K562 (cell line): ENCODE measurements at regions not wholly inside any gene's neighbourhood (a gene's known extent, or its start where the extent isn't known, plus 50 kb on each side); places are given as distances from the start of the nearest gene placed in this dataset.

Source experiments
- ATAC-seq: fragments of 200-7000 bp; cut with Tn5 transposase; 3 replicates; pipeline ENCODE4 v1.9.1; 2020; ENCODE audit warnings: moderate library complexity
- BruUV-seq: library from RNA; stranded (reverse); fragments of 400-500 nt; replicated peaks from 2 replicates; lab custom pipeline; 2021; lab: Mats Ljungman, UMichigan
- CTCF ChIA-PET: fragments of 300-600 bp; formaldehyde crosslinking; extraction: SDS; loops from one replicate; lab custom pipeline; 2021; ENCODE audit warnings: low intra/inter-chr PET ratio; lab: Yijun Ruan, JAX
- POLR2A ChIA-PET: fragments of 300-600, 350-650 bp; sonication (Branson Sonifier 250); formaldehyde crosslinking; extraction: SDS; loops from one replicate; lab custom pipeline; 2021; ENCODE audit warnings: antibody characterized with exemption, inconsistent platforms; lab: Yijun Ruan, JAX
- DNase-seq, 4 experiments: peaks; one replicate each; pipeline versions ENCODE4 v3.0.0 to v3.0.0-alpha.2; 2011 to 2018; ENCODE audit warnings: low spot score in 3 of 4, mixed read lengths in 3 of 4; ENCODE audit errors: extremely low read depth in 1 of 4
- FAIRE-seq: peaks from 2 replicates; lab custom pipeline; 2011; peaks lifted over from hg19 to GRCh38; lab: Jason Lieb, UNC
- H2AFZ ChIP-seq: 2 replicates; pipeline ENCODE4 v1.6.0; 2011; ENCODE audit warnings: low read depth, low read length, control low read depth, inconsistent platforms
- H3K27ac ChIP-seq: fragments of 200-600 bp; 3 replicates; pipeline ENCODE4 v1.8.0; 2011; ENCODE audit warnings: low read depth, mild to moderate bottlenecking, control low read depth, inconsistent platforms, low read length, moderate library complexity, mixed read lengths; ENCODE audit errors: extremely low read depth
- H3K27me3 ChIP-seq, 2 experiments: fragments of 300-600 bp in 1 of 2; 2 replicates in 1 of 2; 3 replicates in 1 of 2; pipeline versions ENCODE4 v1.6.0 to v1.8.0; 2011; ENCODE audit warnings: inconsistent platforms in 2 of 2, low read length in 2 of 2, mild to moderate bottlenecking in 1 of 2, mixed read lengths in 1 of 2, moderate library complexity in 1 of 2; ENCODE audit not compliant: control insufficient read depth in 2 of 2, insufficient read depth in 2 of 2
- H3K36me3 ChIP-seq: fragments of 300-600 bp; 3 replicates; pipeline ENCODE4 v1.8.0; 2011; ENCODE audit warnings: mild to moderate bottlenecking, low read length, inconsistent platforms; ENCODE audit not compliant: control insufficient read depth, insufficient read depth
- H3K4me1 ChIP-seq, 2 experiments: fragments of 200-600 bp in 1 of 2; replicated peaks in 1 of 2; 2 replicates in 1 of 2; 3 replicates in 1 of 2; pipeline versions ENCODE4 v1.5.1 to v1.8.0; 2011; ENCODE audit warnings: inconsistent platforms in 2 of 2, low read length in 2 of 2, mild to moderate bottlenecking in 1 of 2, mixed read lengths in 1 of 2, moderate library complexity in 1 of 2; ENCODE audit not compliant: control insufficient read depth in 2 of 2, insufficient read depth in 2 of 2
- H3K4me2 ChIP-seq: 2 replicates; pipeline ENCODE4 v1.6.1; 2011; ENCODE audit warnings: low read length, control low read depth, inconsistent platforms, mixed read lengths; ENCODE audit not compliant: insufficient read depth
- H3K4me3 ChIP-seq: fragments of 200-600 bp; sonication (generic), shearing (Covaris generic); 2 replicates; pipeline ENCODE4 v1.5.1; 2016; ENCODE audit warnings: control low read depth, inconsistent platforms
- H3K79me2 ChIP-seq: fragments of 200-600 bp; 3 replicates; pipeline ENCODE4 v1.8.0; 2011; ENCODE audit warnings: low read length, inconsistent platforms; ENCODE audit not compliant: control insufficient read depth, insufficient read depth
- H3K9ac ChIP-seq, 2 experiments: 2 replicates each; pipeline versions ENCODE4 v1.6.0 to v1.6.1; 2011; ENCODE audit warnings: low read depth in 2 of 2, low read length in 2 of 2, control low read depth in 1 of 2, inconsistent platforms in 1 of 2, mild to moderate bottlenecking in 1 of 2, mixed read lengths in 1 of 2; ENCODE audit not compliant: insufficient read depth in 1 of 2
- H3K9me1 ChIP-seq: one replicate; pipeline ENCODE4 v1.6.0; 2011; ENCODE audit warnings: inconsistent platforms, mild to moderate bottlenecking, low read length, moderate library complexity; ENCODE audit not compliant: control insufficient read depth, insufficient read depth
- H3K9me3 ChIP-seq: replicated peaks from 2 replicates; pipeline ENCODE4 v1.5.1; 2011; ENCODE audit warnings: low read depth, low read length, inconsistent platforms; ENCODE audit not compliant: control insufficient read depth, insufficient read depth
- H4K20me1 ChIP-seq: replicated peaks from 2 replicates; pipeline ENCODE4 v1.6.1; 2011; ENCODE audit warnings: low read length, inconsistent platforms, mixed read lengths; ENCODE audit not compliant: control insufficient read depth, insufficient read depth
- ARID3A ChIP-seq: IDR thresholded peaks from 2 replicates; pipeline ENCODE4 v1.6.1; 2012; ENCODE audit warnings: low read depth, low read length, improper control_type of control experiment, borderline replicate concordance
- CBFA2T3 ChIP-seq: fragments of 450-650 bp; IDR thresholded peaks from 2 replicates; pipeline ENCODE4 v1.6.1; 2017
- CBFB ChIP-seq: sonication (generic); formaldehyde crosslinking; IDR thresholded peaks from 2 replicates; pipeline ENCODE4 v1.4.0; 2020; ENCODE audit warnings: mild to moderate bottlenecking, missing genetic modification reagents
- EP300 ChIP-seq: IDR thresholded peaks from 2 replicates; pipeline ENCODE4 v1.6.1; 2012; ENCODE audit warnings: low read length, improper control_type of control experiment
- HEY1 ChIP-seq: fragments of 250-450 bp; sonication (Bioruptor Pico); IDR thresholded peaks from 2 replicates; pipeline ENCODE4 v1.5.0; 2020; ENCODE audit warnings: mild to moderate bottlenecking, moderate library complexity, borderline replicate concordance
- NFIC ChIP-seq: fragments of 450-650 bp; IDR thresholded peaks from 2 replicates; pipeline ENCODE4 v1.6.1; 2017; ENCODE audit warnings: mild to moderate bottlenecking, inconsistent platforms
- NFIX ChIP-seq: fragments of 250-450 bp; sonication (Bioruptor Pico); IDR thresholded peaks from 2 replicates; pipeline ENCODE4 v1.4.0; 2020; ENCODE audit warnings: low read depth, mild to moderate bottlenecking, moderate library complexity
- RBM17 ChIP-seq: fragments of 200-400 bp; formaldehyde crosslinking; IDR thresholded peaks from 2 replicates; pipeline ENCODE4 v1.6.1; 2017; ENCODE audit warnings: low read depth, mild to moderate bottlenecking, low read length, borderline replicate concordance
- RBM22 ChIP-seq: fragments of 200-400 bp; formaldehyde crosslinking; IDR thresholded peaks from 2 replicates; pipeline ENCODE4 v1.6.1; 2018; ENCODE audit warnings: low read length, low read depth; ENCODE audit not compliant: poor library complexity, severe bottlenecking
- SMAD4 ChIP-seq: fragments of 250-450 bp; sonication (Bioruptor Pico); conservative IDR thresholded peaks from 2 replicates; pipeline ENCODE4 v1.8.0; 2021; ENCODE audit warnings: inconsistent platforms, mild to moderate bottlenecking, moderate library complexity
- TAL1 ChIP-seq: fragments of 450-650 bp; IDR thresholded peaks from 2 replicates; pipeline ENCODE4 v1.6.1; 2016; ENCODE audit warnings: mild to moderate bottlenecking
- TCF3 ChIP-seq: sonication (generic); formaldehyde crosslinking; IDR thresholded peaks from 2 replicates; pipeline ENCODE4 v1.4.0; 2020; ENCODE audit warnings: mild to moderate bottlenecking, missing genetic modification reagents
- TEAD4 ChIP-seq, 2 experiments: sonication (generic) in 1 of 2; formaldehyde crosslinking in 1 of 2; IDR thresholded peaks; 2 replicates each; pipeline versions ENCODE4 v1.6.1 to v1.8.0; 2012 to 2022; ENCODE audit warnings: borderline replicate concordance in 1 of 2, inconsistent platforms in 1 of 2, low read length in 1 of 2, mild to moderate bottlenecking in 1 of 2, missing genetic modification reagents in 1 of 2
- WGBS: fragments of 100-300 bp; shearing (Covaris generic); methylation state at CpG from one replicate; pipeline ENCODE4 v1.1.6; 2016; ENCODE audit warnings: low coverage, mixed read lengths; ENCODE audit not compliant: insufficient coverage; ENCODE audit errors: missing lambda C conversion rate; 5-methylcytosine and 5-hydroxymethylcytosine counted together
- in situ Hi-C: fragments of 300-500 bp; cut with MboI; formaldehyde crosslinking; loops from 4 replicates; pipeline ENCODE4 v1.15.0; 2018; ENCODE audit warnings: inconsistent platforms, mixed read lengths
- intact Hi-C: fragments of 100-400 bp; cut with micrococcal nuclease; formaldehyde crosslinking; loops from 2 replicates; pipeline ENCODE4 v1.14.2; 2022
- TF ChIP-seq, protein P1 (sequence below): fragments of 250-450 bp; sonication (Bioruptor Pico); IDR thresholded peaks from 2 replicates; pipeline ENCODE4 v1.5.0; 2021; ENCODE audit warnings: mild to moderate bottlenecking, borderline replicate concordance

DNA sequence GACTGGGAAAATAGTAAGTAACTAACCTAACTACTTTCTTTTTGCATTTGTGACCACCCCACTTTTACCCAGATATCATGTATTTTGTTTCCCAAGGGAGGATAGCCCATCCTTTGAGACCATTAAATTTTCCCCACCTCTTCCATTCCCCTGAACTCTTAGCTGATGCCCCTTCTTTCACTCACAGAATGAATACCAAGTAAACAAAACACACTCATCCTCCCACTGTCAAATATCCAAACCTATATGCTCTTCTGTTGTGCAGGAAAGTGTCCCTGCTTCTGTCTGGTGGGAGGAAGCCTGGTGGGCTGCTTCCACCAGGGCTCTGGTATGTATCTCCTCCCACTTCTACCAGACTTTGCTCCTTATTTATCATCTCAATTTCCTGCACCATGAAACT lies 64.6 kb upstream of the PARD3B start (continued):
- TF ChIP-seq, protein P1, sequence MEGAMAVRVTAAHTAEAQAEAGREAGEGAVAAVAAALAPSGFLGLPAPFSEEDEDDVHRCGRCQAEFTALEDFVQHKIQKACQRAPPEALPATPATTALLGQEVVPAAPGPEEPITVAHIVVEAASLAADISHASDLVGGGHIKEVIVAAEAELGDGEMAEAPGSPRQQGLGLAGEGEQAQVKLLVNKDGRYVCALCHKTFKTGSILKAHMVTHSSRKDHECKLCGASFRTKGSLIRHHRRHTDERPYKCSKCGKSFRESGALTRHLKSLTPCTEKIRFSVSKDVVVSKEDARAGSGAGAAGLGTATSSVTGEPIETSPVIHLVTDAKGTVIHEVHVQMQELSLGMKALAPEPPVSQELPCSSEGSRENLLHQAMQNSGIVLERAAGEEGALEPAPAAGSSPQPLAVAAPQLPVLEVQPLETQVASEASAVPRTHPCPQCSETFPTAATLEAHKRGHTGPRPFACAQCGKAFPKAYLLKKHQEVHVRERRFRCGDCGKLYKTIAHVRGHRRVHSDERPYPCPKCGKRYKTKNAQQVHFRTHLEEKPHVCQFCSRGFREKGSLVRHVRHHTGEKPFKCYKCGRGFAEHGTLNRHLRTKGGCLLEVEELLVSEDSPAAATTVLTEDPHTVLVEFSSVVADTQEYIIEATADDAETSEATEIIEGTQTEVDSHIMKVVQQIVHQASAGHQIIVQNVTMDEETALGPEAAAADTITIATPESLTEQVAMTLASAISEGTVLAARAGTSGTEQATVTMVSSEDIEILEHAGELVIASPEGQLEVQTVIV (CRISPR knock-in tag) = no peak

- H3K9ac ChIP-seq = no peak overlapping the region
- no peaks in the 10 kb centered on the region for H3K79me2 ChIP-seq
- H3K9me1 ChIP-seq = no peaks in the 10 kb centered on the region
- CTCF ChIA-PET = no interaction called here
- no peak overlapping the region for H3K4me2 ChIP-seq
- 6% methylated on average over 4 of the region's 4 CpGs for WGBS
- POLR2A ChIA-PET = interaction anchor here (0.6 to 1.5 kb wide), 4 partner anchors 11 to 133 kb away, joined by 3 to 5 read pairs (median 4); no protein-coding TSS in a partner anchor
- H2AFZ ChIP-seq = no peak overlapping the region
- in situ Hi-C loops = no loop called here
- H3K9me3 ChIP-seq = no peaks in the 10 kb centered on the region
- FAIRE-seq (peak; percentile 42), DNase-seq (peak in 3 of 4 experiments; percentile 6 to 38 (median 20)), ATAC-seq (peak; percentile 72)
- no peak overlapping the region for H3K4me3 ChIP-seq
- H4K20me1 ChIP-seq = no peaks in the 10 kb centered on the region
- BruUV-seq = no TSS peak
- no peak overlapping the region for H3K27ac ChIP-seq
- H3K27me3 ChIP-seq = no peaks in the 10 kb centered on the region
- H3K36me3 ChIP-seq = no peaks in the 10 kb centered on the region
- intact Hi-C loops = no loop called here
- H3K4me1 ChIP-seq = peaks cover 0 to 10% of the 10 kb centered on the region in 2 experiments; a peak in 3 of 5 replicates
- TF ChIP-seq RBM22 (no peak), TAL1 (peak; percentile 40), NFIC (peak; percentile 98), RBM17 (no peak), ARID3A (no peak), EP300 (peak; percentile 20; the same call in 1 of the 2 replicates), CBFA2T3 (peak; percentile 54), HEY1 (CRISPR knock-in tag) (no peak), SMAD4 (CRISPR knock-in tag) (no peak), CBFB (CRISPR knock-in tag) (no peak), TEAD4 (IDR thresholded peaks at IDR 0.05; ENCODE audit: low read length) (peak; percentile 47; the same call in 1 of the 2 replicates), TEAD4 (CRISPR knock-in tag; IDR thresholded peaks at IDR 0.05; ENCODE audit: borderline replicate concordance) (no peak), NFIX (CRISPR knock-in tag) (peak; percentile 73), TCF3 (CRISPR knock-in tag) (no peak)
Measured at GRCh38 chr2:204483608-204484081, 61.6 kb upstream of the PARD3B start.
